Activated naive CD4-positive, alpha-beta T cell treated with Interleukin-2 at 50 U/mL for 16 hours (primary cell): ENCODE measurements at regions not wholly inside any gene's neighbourhood (a gene's known extent, or its start where the extent isn't known, plus 50 kb on each side); places are given as distances from the start of the nearest gene placed in this dataset.
A peak's percentile ranks its signal among the peaks of the same experiment; 100 is the strongest.

Experiments
- DNase-seq: peaks from one replicate; pipeline ENCODE4 v3.0.0-alpha.2; 2020

DNA sequence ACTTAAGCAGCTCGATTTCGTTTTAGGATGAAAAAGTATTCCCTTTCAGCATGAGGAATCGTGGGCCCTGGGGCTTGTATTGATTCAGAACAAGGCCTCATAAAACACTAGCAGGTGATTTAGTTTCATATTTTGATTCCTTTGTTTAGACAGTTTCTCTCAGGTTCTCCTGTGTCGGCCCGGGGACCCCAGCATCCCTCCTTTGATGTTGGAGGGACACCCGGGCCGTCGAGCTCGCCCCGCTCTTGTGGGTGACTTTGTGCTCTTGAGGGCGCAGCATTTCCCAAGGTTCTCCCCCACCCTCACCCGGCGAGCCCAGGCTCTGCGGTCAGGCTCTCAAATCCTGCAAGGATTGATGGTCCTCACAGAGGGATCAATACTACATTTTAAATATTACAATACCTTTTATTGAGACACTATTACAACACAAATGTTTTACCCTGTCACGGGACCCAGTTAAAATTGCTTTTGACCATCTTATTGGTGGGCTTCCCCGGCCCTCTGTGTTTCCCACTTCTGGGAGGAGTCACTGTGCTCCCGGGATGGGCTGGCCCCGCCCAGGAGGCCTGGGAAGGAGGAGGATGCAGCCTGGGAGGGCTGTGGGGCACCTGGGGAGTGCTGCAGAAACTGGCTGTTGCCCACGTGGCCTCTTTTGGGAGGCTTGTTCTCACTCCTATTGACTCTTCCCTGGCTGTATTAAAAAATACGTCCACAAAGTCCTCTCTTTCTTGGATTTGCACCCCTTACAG is 222.6 kb downstream of the INSIG2 start:
- DNase-seq: no peak

DNA sequence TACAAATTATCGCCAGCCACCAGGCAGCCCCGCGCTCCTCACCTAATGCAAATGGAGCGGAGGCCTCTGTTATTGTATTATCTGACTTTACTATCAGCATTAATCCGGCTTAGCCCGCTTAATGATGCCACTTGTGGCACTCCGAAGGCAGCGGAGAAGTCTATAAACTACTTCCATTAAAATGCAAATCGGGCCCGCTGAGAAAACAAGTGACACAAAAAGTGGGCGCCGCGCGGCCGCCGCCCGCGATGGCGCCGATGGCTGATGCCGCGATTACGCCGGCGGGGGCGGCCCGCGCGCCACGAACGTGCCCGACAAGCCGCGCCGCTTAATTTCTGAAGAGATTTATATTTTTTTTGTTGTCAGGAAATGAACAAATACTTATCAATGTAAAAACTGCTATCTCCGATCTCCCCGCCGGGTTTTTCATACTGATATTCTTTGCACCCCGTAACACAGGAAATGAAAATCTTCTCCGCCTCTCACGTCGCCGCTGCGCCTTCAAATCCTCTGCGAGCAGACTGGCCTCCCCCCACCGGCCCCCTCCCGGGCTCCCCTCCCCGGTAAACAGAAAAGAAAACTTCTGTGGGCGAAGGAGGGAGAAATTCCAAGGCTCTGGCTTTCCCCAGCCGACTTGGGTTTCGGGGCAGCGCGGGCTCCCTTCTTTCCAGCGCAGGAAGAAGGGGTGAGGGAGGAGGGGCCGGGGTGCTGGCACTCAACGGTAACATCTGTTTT is 221.8 kb downstream of the INSIG2 start:
- peak; percentile 68 for DNase-seq

DNA sequence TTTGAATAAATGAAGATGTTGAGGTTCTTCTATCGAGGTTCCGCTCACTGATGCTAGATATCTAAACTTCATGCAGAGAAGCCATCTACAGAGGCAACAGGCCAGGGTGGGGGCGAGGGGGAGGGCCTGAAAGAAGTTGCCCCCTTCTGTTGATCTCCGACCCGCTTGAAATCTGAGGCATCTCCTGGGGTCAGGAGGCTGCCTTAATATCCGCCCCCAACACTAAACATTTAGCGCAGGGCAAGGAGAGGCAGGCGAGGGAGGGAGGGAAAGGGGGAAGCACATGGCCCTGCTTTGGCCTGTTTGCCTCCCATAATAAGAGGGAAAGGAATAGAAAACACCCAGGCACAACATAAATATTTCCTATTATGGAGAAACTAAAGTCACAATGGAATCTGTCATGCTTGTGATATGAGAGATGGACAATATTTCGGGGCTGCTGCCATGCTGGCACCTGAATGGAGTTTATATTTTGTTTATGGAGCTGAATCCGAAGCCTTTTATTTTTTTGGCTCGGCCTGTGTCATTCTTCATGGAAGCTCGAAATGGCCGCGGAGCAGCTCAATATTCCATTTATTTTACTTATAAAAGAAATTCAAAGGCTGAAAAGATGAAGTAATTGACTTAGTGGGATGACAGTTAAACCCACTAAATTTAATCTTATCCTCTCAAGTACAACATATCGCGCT is 221.1 kb downstream of the INSIG2 start:
- DNase-seq: no peak

DNA sequence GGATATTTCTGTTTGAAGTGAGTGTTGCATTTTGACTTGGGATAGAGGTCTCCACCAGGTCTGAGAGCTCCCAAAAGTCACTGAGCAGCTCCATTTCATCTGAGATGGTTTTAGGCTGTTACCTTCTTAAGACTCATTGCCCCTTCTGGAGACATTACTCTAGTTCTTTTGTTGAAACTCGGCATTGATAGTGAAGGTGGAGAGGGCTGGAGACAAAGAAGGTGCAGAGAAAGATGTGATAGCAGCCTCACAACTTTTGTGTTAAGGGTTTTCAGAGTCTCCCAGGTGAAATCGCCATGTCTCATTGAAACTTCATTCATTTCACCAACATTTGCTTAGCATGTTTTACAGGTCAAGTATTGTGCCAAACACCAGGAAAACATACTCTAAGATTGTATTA is 219.6 kb downstream of the INSIG2 start:
- DNase-seq: no peak

DNA sequence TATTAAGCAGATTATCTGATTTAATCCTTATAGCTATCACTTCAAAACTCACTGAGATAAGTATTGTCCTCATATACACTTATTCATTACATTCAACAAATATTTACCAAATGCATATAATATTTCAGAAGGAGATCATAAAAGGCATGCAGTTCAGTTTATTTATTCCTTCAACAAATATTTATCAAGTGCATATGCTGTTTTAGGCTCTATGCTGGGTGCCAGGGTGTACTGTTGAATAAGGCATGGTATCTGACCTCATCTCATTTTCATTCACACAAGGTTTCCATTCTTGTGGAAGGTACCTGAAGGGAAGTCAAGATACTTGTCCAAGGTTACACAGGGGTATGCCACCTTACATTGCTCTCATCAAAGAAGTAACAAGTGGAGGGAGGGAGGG is 213.0 kb downstream of the INSIG2 start:
- DNase-seq: no peak

DNA sequence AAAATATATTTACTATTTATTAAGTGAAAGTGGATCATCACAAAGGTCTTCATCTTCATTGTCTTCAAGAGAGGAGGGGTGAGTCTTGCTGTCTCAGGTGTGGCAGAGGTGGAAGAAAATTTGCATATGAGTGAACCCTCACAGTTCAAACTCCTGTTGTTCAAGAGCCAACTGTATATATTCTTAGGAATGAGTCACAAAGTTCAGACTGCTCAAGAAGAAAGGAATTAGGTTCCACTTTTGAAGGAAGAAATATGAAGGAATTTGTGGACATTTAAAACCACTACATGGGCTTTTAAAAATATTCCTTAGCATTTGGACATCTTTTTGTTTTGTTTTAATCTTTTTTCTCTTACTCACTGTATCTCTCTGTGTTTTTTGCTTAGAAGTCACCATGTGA is 212.6 kb downstream of the INSIG2 start:
- no peak for DNase-seq

DNA sequence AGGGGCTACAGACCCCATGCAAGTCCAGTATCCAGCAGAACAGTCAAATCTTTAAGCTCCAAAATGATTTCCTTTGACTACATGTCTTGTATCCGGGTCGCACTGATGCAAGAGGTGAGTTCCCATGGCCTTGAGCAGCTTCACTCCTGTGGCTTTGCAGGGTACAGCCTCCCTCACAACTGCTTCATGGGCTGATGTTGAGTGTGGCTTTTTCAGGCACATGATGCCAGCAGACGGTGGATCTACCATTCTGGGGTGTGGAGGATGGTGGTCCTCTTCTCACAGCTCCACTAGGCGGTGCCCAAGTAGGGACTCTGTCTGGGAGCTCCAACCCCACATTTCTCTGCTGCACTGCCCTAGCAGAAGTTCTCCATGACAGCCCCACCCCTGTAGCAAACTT is 208.4 kb downstream of the INSIG2 start:
- no peak for DNase-seq

DNA sequence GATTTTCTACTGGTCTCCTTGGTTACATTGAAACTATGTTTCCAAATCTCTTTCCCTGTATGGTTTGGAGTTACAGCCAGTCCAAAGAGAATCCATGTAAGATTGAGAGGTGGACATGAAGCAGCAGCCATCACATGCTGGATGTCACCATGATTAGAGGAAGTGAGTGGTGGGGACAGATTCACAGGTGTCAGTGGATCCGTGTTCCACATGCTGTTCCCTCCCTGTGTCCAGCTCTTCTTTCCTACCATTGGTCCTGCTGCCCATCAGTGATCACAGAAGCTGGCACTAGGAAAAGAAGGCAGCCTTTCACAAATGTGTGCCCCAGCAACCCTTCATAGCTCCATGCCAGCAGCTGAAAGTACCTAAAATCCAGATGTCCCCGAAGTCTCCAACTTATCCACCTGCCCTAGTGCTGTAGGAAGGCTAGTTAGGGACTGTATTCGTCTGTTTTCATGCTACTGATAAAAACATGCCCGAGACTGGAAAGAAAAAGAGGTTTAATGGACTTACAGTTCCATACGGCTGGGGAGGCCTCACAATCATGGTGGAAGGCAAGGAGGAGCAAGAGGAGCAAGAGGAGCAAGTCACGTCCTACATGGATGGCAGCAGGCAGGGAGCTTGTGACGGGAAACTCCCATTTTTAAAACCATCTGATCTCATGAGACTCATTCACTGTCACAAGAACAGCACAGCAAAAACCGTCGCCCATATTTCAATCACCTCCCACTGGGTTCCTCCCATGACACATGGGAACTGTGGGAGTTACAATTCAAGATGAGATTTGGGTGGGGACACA is 207.5 kb downstream of the INSIG2 start:
- DNase-seq: no peak

DNA sequence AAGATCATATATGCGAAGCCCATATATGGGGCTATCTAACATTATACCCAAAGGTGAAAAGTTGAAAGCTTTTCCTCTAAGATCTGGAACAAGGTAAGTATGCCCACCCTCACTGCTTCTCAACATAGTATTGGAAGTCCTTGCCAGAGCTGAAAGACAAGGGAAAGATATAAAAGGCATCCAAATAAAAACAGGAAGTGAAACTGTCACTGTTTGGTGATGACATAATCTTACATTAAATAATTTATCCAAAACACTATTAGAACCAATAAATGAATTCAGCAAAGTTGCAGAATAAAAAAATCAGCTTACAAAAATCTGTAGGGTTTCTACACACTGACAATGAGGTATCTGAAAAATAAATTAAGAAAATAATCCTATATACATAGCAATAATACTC is 205.8 kb downstream of the INSIG2 start:
- DNase-seq: no peak

DNA sequence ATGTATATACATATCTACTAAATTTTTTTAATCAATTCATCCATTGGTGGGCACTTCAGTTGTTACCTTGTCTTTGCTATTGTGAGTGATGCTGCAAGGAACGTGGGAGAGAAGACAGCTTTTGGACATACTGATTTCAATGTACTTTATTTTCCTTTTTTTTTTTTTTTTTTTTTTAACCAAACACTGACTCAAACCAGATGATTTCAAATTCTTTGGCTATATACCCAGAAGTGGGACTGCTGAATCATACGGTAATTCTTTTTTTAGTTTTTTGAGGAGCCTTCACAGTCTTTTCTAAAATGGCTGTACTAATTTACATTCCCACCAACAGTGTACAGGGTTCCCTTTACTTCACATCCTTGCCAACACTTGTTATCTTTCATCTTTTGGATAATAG is 204.7 kb downstream of the INSIG2 start:
- no peak for DNase-seq

DNA sequence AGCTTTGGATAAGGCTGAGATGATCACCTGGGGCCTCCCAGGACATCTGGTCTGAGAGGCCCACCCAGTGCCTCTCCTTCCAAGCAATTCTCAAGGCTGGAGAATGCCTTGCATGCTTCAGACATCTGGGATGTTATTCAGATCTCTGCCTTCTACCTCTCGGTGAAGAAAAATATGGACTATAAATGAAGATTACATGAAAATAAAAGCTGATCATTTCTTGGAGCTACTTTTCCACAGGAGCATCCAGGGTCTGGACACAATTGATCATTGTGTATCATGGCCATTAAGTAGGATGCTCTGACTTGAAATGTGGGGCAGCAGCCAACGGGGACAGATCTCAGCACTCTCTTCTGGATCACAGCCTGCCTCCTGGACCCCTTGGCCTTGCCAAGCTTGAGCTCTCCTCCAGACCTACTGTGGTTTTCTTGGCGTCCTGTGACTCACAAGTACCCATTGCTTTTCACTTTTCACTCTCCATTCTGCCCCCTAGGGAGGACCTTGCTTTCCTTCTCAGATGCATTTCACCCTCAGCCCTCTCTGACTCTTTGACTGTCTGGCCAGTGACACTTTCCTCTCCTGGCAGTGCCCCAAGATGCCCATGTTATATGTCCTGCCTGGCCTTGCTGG is 203.1 kb downstream of the INSIG2 start:
- no peak for DNase-seq

DNA sequence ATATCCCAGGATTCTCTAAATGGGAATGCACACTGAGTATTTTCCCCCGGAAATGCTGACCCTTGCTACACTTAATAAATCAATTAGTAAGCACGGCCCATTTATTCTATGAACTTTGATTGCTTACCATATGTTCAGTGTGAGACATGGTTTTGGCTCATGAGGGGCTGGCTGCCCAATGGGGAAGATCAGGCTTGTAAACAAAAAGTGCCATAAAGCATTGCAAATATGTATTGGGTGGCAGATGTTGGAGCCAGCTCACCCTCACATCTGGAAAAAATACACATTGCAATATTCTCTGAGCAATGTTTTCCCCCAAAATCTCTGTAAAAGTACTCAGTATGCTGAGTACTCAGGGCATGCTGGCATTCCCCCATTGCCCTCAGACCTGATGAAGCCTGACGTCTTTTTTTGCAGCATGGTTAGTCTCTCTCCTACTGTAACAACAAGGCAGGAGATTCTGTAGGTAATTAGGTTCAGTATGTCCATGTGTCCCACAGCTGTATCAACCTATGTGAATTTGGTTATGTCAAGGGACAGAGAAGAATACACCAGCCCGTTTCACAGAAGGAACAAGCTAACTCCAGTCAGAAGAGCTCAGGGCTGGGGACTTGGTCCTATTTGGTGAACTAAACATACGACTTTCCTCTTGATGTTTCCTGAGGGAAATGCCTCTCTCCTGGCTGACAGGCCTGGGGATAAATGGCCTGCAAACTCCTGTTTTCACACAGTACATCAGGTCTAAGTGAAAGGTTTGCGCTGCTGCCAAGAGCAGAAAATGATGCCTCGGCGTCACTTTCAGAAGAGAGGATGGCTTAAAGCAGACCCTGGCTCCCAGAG is 202.4 kb downstream of the INSIG2 start:
- no peak for DNase-seq

DNA sequence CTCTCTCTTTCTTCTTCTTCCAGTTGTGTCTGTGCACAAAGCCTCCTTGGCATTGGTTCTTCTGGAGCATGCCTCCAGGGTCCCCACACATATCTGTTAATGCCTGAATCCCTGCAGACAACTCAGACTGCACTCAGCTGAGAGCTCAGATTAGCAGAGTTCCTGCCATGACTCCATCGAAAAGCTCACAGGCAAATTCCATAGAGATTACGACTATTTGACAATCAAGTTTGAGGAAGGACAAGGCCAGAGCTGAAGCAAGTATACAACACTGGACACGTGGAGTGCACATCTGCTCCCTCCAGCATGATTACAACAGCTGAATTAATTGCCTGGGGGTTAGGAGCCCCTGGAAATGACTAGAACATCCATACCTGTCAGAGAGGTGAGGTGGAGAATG is 190.7 kb downstream of the INSIG2 start:
- no peak for DNase-seq

DNA sequence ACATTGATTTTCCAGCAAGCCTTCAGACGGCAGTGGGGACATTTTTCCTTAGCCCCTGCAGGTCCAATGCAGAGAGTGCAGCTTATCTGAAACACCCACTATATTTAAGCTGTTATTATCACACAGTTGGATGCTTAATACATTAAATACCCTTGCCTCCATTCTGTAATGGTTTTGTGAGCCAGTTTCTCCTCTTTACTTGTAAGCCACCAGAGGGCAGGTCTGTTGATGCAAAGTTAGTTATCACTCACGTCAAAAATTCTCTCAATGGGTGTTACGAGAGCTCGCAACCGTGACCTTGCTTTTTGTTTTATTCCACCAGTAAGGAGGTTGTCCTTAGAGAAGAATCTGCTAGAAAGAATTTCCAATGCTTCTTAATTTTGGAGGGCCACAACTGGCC is 189.8 kb downstream of the INSIG2 start:
- DNase-seq: no peak

DNA sequence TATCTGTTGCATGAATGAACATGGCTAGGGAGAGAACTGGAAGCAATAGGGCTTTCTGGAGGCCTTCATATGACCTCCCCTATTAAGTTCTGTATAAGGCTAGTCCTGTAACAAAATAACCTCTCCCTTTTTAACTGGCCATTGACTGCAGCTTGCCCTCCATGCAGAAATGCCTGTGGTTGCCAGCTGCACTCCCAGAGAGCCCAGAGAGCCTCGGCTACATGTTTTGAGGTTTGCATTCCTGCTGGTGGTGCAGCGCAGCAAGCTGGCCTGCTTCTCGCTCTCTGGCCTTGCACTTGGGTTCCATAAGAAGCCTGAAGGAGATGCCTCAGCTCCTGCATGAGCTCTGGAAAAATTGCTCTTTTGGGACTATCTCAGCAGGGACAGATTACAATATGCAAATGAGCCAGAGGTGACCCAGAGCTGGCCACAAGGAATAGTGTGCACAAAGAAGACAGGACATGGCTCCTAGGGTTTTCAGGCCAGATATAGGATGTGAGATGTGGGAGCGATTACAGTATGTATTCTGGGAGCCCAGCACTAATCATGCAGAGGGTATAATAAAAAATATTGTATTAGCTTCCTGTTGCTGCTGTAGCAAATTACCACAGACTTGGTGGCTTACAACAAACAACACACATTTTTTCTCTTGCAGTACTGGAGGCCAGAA is 186.7 kb downstream of the INSIG2 start:
- no peak for DNase-seq

DNA sequence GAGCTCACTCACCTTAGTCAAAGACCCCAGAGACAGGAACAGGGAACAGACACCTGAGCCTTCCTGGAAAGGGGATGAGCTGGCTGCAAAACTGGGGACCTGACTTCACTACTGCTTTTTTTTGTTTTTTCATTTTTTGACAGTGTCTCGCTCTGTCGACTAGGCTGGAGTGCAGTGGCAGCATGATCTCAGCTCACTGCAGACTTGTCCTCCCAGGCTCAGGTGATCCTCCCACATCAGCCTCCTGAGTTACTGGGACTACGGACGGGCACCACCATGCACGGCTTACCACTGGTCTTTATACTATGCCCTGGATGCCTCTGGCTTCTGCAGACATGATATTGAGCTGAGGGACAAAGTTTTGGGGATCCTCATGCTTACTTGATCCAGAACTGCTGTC is 184.1 kb downstream of the INSIG2 start:
- no peak for DNase-seq

DNA sequence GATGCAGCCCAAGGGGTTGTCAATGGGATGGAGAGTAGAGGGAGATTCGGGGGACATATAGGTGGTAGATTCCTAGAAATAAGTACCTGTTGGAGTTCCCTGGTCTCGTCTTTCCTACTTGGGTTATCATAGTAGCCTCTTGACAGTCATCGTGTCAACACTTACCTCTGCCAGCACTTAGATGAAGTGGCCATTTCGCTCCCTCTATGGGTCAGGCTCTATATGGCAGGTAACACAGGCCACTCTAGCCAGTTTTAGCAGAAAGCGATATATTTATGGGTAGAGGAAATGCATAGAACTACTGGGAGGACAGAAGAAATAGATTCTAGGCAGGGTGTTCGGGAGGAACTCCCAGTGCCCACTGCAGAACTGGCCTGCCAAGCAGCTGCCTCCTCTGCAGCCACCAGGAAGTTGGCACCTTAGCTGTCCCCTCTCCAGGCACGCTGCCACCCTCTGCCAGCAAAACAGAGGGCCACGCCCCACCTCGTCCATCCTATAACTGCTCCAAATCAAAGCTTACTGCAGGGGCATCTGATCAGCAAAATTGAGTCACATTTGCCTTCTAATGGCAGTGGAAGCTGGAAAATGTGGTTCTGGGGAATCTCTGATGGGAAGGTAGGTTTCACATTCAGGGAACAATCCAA is 181.3 kb downstream of the INSIG2 start:
- DNase-seq: no peak

DNA sequence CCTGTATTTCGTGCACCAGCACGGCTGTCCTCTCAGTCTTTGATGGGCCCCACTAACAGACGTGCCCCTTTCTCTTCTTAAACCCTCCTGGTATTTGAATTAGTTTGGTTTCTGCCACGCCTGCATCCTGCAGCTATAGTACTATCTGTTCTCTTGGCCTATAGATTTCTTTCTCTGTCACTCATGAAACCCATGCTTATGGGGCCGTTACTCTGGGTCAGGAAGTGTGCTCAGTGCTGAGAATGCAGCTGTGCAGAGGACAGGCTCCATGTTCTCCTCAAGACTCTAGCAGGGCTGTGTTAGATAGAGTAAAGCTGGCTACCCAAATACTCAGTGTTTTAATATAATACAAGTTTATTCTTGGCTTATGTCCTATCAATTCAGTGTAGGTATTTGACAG is 180.0 kb downstream of the INSIG2 start:
- DNase-seq: no peak

DNA sequence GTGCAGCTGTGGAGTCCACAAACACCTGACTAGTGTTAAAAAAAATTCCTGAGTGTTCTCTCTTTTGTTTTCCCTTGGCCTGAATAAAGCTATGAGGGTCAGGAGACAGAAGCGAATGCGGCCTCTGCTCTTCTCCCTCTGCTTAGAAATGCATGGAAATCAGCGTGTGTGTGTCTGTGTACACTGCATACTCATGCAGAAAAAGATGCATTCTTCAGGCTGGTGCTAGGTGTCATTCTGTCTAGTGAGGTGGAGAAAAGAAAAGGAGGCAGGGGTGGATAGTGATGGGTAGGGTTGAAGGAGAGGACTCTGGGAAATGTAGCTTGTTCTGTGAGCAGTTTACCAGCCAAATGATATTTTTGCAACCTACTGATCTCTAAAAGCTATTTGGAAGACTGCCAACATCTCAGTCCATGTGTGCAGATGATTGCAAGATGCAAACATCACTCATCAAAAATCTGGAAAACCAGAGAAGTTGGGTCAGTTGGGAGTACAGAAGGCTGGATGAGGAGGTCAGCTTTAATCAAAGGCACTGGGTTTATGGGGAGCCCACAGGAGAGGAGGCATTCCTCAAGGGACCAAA is 177.7 kb downstream of the INSIG2 start:
- DNase-seq: no peak
